Neural crest cell (in vitro differentiated cells): ENCODE measurements at regions not wholly inside any gene's neighbourhood (a gene's known extent, or its start where the extent isn't known, plus 50 kb on each side); places are given as distances from the start of the nearest gene placed in this dataset.

Experiments
- DNase-seq: peaks from one replicate; pipeline ENCODE4 v3.0.0; 2021; ENCODE audit warnings: low read depth, mixed read lengths, low spot score
- H3K27ac Mint-ChIP-seq: one replicate; pipeline ENCODE4 v1.8.0; 2021; ENCODE audit warnings: mild to moderate bottlenecking, mixed read lengths; ENCODE audit not compliant: unreplicated experiment
- H3K27me3 Mint-ChIP-seq: 2 replicates; pipeline ENCODE4 v1.8.0; 2021; ENCODE audit warnings: low read depth, mild to moderate bottlenecking, mixed read lengths
- H3K36me3 Mint-ChIP-seq: 2 replicates; pipeline ENCODE4 v1.8.0; 2021; ENCODE audit warnings: low read depth, mild to moderate bottlenecking, mixed read lengths
- H3K4me1 Mint-ChIP-seq: 2 replicates; pipeline ENCODE4 v1.8.0; 2021; ENCODE audit warnings: mixed read lengths
- H3K4me3 Mint-ChIP-seq: one replicate; pipeline ENCODE4 v1.8.0; 2021; ENCODE audit warnings: mild to moderate bottlenecking, mixed read lengths
- H3K9me3 Mint-ChIP-seq: 2 replicates; pipeline ENCODE4 v1.8.0; 2021; ENCODE audit warnings: mixed read lengths
- TF ChIP-seq, protein P1 (sequence below): fragments of 200-600 bp; sonication (generic); conservative IDR thresholded peaks from 2 replicates; pipeline ENCODE4 v1.5.0; 2021; ENCODE audit warnings: antibody characterized with exemption, mild to moderate bottlenecking

DNA sequence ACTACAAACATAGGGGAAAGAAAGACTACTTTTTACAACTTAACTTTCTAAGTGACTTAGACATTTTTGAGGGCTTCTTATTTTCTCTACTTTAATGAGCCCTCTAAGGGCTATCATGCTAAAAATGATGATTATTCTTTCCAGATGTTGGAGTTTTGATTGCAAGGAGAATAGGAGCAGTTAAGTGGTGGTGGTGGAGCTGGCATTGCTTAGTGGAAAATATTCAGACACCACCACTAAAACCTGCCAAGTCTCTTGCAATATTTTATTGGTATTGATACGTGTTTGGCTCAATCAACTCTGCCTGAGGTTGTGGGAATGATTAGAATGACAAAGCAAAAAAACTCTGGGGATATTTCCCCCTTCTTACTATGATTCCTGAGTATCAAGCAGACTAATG, 82.6 kb upstream of the PTGFR start:
- no peak for DNase-seq
- TF ChIP-seq, protein P1, sequence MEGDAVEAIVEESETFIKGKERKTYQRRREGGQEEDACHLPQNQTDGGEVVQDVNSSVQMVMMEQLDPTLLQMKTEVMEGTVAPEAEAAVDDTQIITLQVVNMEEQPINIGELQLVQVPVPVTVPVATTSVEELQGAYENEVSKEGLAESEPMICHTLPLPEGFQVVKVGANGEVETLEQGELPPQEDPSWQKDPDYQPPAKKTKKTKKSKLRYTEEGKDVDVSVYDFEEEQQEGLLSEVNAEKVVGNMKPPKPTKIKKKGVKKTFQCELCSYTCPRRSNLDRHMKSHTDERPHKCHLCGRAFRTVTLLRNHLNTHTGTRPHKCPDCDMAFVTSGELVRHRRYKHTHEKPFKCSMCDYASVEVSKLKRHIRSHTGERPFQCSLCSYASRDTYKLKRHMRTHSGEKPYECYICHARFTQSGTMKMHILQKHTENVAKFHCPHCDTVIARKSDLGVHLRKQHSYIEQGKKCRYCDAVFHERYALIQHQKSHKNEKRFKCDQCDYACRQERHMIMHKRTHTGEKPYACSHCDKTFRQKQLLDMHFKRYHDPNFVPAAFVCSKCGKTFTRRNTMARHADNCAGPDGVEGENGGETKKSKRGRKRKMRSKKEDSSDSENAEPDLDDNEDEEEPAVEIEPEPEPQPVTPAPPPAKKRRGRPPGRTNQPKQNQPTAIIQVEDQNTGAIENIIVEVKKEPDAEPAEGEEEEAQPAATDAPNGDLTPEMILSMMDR, result no peak
- Mint-ChIP-seq H3K27me3 (peaks cover 13% of the 10 kb centered on the region), H3K9me3 (peaks cover 15% of the 10 kb centered on the region), H3K4me3 (no peak overlapping the region), H3K36me3 (peaks cover 4% of the 10 kb centered on the region), H3K27ac (no peak overlapping the region), H3K4me1 (no peaks in the 10 kb centered on the region)

DNA sequence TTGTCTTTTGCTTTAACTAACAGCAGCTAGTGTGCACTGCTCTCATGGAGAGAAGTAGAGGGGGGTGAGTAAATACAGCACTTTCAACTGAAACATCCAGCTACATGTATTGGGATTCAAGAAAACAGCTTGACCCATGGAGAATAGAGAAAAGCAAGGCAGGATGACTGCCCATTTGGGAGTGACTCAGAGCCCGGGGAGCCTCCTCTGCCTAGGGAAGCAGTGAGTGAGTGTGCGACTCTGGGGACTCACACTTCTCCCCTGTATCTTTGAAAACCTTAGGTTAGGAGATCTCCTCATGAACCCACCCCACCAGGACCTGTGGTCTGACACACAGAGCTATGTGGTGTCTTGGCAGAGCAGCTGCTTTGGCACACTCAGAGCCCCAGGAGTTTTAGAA, 82.0 kb upstream of the PTGFR start:
- Mint-ChIP-seq H3K27me3 (peaks cover 14% of the 10 kb centered on the region), H3K9me3 (peaks cover 15% of the 10 kb centered on the region), H3K4me3 (no peak overlapping the region), H3K27ac (no peak overlapping the region), H3K4me1 (no peaks in the 10 kb centered on the region), H3K36me3 (peaks cover 4% of the 10 kb centered on the region)
- no peak for DNase-seq
- TF ChIP-seq, protein P1, result no peak

DNA sequence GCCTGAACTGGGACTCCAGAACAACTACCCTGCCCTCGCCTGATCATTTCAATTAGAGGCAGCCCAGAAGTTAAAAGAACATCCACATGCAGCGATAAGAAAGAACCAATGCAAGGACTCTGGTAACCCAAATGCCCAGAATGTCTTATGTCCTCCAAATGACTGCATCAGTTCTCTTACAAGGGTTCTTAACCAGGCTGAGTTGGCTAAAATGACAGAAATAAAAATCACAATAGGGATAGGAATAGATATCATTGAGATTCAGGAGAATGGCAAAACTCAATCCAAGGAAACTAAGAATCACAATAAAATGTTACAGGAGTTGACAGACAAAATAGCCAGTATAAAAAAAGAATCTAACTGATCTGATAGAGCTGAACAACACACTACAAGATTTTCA, 80.1 kb upstream of the PTGFR start:
- H3K4me3 Mint-ChIP-seq, result no peak overlapping the region
- peaks cover 4% of the 10 kb centered on the region for H3K36me3 Mint-ChIP-seq
- no peak for DNase-seq
- peaks cover 16% of the 10 kb centered on the region for H3K27me3 Mint-ChIP-seq
- TF ChIP-seq, protein P1, result no peak
- H3K27ac Mint-ChIP-seq, result no peak overlapping the region
- no peaks in the 10 kb centered on the region for H3K4me1 Mint-ChIP-seq
- H3K9me3 Mint-ChIP-seq, result peaks cover 15% of the 10 kb centered on the region

DNA sequence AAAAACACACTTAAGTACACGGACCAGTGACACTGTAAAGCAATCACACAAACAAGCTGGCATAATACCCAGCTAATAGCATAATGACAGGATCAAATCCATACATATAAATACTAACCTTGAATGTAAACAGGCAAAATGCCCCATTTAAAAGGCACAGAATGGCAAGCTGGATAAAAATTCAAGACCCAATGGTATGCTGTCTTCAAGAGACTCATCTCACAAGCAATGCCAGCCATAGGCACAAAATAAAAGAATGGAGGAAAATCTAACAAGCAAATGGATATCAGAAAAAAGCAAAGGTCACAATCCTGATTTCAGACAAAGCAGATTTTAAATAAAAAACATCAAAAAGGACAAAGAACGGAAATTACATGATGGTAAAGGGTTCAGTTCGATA, 79.1 kb upstream of the PTGFR start:
- no peak overlapping the region for H3K4me3 Mint-ChIP-seq
- no peak overlapping the region for H3K27ac Mint-ChIP-seq
- peaks cover 15% of the 10 kb centered on the region for H3K9me3 Mint-ChIP-seq
- no peak for DNase-seq
- peaks cover 4% of the 10 kb centered on the region for H3K36me3 Mint-ChIP-seq
- peaks cover 16% of the 10 kb centered on the region for H3K27me3 Mint-ChIP-seq
- TF ChIP-seq, protein P1, result no peak
- no peaks in the 10 kb centered on the region for H3K4me1 Mint-ChIP-seq

DNA sequence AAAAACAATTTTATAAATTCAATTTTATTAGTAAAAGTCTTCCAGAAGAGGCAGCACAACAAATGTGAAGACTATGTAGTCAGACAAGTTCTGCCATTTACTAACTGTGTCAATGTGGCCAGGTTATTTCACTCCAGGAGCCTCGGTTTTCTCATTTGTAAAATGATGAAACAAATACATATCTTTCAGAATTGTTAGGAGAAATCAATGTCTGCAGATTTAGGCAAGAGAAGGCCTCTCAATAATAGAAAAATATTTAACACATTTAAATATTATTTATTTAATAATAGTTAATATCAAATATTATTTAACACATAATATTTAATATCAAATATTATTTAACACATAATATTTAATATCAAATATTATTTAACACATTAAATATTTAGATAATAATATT, 75.6 kb upstream of the PTGFR start:
- H3K4me1 Mint-ChIP-seq, result no peaks in the 10 kb centered on the region
- H3K27me3 Mint-ChIP-seq, result peaks cover 16% of the 10 kb centered on the region
- H3K4me3 Mint-ChIP-seq, result no peak overlapping the region
- peaks cover 4% of the 10 kb centered on the region for H3K36me3 Mint-ChIP-seq
- H3K9me3 Mint-ChIP-seq, result peaks cover 15% of the 10 kb centered on the region
- DNase-seq, result no peak
- TF ChIP-seq, protein P1, result no peak
- H3K27ac Mint-ChIP-seq, result no peak overlapping the region

DNA sequence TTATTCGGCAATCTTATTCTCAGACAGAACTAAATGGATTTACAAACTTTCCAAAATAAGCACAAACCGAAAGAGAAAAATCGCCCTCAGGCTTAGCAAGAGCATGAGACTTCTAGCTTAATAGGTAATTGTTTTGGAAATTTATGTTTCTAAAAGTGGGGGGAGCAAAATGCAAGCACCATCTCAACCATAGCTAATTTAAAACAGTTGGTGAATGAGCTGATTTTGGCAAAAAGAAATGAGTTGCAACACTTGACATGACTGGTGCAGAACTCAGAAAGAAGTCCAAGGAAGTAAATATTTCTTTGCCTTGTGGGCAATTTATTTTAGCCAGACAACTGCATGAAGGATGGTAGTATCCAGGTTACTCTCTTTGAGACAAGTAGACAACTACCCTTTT, 71.5 kb upstream of the PTGFR start:
- peaks cover 3% of the 10 kb centered on the region for H3K27me3 Mint-ChIP-seq

More for the DNA sequence above, 71.5 kb upstream of the PTGFR start:
- Mint-ChIP-seq H3K4me1 (no peaks in the 10 kb centered on the region), H3K4me3 (no peak overlapping the region), H3K27ac (no peak overlapping the region), H3K9me3 (no peaks in the 10 kb centered on the region), H3K36me3 (no peaks in the 10 kb centered on the region)
- no peak for DNase-seq
- TF ChIP-seq, protein P1, result no peak
